Activated B cell treated with CpG ODN at 0.5 μM for 24 hours (primary cell): ENCODE measurements at regions not wholly inside any gene's neighbourhood (a gene's known extent, or its start where the extent isn't known, plus 50 kb on each side); places are given as distances from the start of the nearest gene placed in this dataset.

Source experiments
- ATAC-seq: fragments of 200-7000 bp; cut with Tn5 transposase; one replicate; pipeline ENCODE4 v1.10.0; 2021; ENCODE audit warnings: low read depth, mild to moderate bottlenecking, moderate library complexity
- CTCF ChIA-PET: fragments of 350-600 bp; sonication (Branson Sonifier 250); formaldehyde crosslinking; loops from one replicate; lab custom pipeline; 2021; ENCODE audit warnings: antibody characterized with exemption; lab: Charles Lee
- POLR2A ChIA-PET: fragments of 350-600 bp; sonication (Branson Sonifier 250); formaldehyde crosslinking; loops from one replicate; lab custom pipeline; 2021; ENCODE audit warnings: antibody characterized with exemption; lab: Charles Lee
- DNase-seq: peaks from one replicate; pipeline ENCODE4 v3.0.0; 2022
- H3K27ac Mint-ChIP-seq: one replicate; pipeline ENCODE4 v1.8.0; 2020; ENCODE audit warnings: mixed read lengths
- H3K27me3 Mint-ChIP-seq: one replicate; pipeline ENCODE4 v1.8.0; 2021; ENCODE audit warnings: mixed read lengths
- H3K36me3 Mint-ChIP-seq: one replicate; pipeline ENCODE4 v1.8.0; 2021; ENCODE audit warnings: low read depth, mixed read lengths
- H3K4me1 Mint-ChIP-seq: one replicate; pipeline ENCODE4 v1.8.0; 2021; ENCODE audit warnings: mixed read lengths
- H3K4me3 Mint-ChIP-seq: one replicate; pipeline ENCODE4 v1.8.0; 2020; ENCODE audit warnings: mild to moderate bottlenecking, mixed read lengths
- H3K9me3 Mint-ChIP-seq: one replicate; pipeline ENCODE4 v1.8.0; 2020; ENCODE audit warnings: mixed read lengths
- CTCF ChIP-seq: fragments of 200-600 bp; IDR thresholded peaks from one replicate; pipeline ENCODE4 v1.8.0; 2022; ENCODE audit warnings: antibody characterized with exemption, mild to moderate bottlenecking
- intact Hi-C: fragments of 100-400 bp; cut with micrococcal nuclease; formaldehyde crosslinking; loops from one replicate; pipeline ENCODE4 v1.15.1; 2024

DNA sequence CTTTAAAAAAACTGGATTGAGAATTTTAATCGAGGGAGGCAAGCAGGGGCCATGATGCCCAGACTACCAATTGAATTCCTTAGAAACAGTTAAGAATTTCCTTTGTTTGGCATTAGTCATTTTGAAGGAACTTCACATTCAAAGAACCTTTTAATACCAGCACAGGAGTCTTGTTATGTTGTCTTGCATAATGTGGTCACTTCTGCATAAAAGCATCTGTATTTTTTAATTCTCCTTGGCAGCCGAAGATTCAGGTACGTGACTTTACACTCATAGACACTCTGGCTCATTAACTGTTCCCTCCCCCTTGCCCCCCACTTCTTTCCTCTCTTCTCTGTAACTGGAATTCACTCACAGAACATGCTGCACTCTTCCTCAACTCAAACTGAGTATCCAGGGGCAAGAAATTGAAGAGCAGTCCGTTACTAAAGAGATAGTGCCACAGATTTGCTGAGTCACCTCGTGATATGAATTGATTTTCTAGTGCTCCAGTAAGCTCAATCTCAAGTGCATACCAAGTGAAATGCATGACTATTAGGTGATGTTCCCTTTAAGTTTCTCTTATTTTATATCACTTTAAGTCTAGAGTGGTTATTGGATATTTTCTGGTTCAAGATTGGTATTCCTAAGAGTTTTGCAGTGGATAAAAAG, 572.2 kb upstream of the SOX9 start:
- Mint-ChIP-seq H3K36me3 (no peaks in the 10 kb centered on the region), H3K27ac (no peak overlapping the region), H3K27me3 (no peaks in the 10 kb centered on the region), H3K4me3 (no peak overlapping the region), H3K9me3 (peaks cover 13% of the 10 kb centered on the region), H3K4me1 (no peaks in the 10 kb centered on the region)
- POLR2A ChIA-PET, result no interaction called here
- CTCF ChIA-PET, result no interaction called here
- ATAC-seq, result no peak
- no peak for DNase-seq
- intact Hi-C loops, result no loop called here
- no peak for TF ChIP-seq CTCF

- ChIA-PET CTCF (no interaction called here), POLR2A (no interaction called here)
- Mint-ChIP-seq H3K36me3 (no peaks in the 10 kb centered on the region), H3K4me1 (no peaks in the 10 kb centered on the region), H3K27ac (no peak overlapping the region), H3K27me3 (no peaks in the 10 kb centered on the region), H3K4me3 (no peak overlapping the region), H3K9me3 (peaks cover 15% of the 10 kb centered on the region)
- TF ChIP-seq CTCF, result no peak
- intact Hi-C loops, result no loop called here
- no peak for ATAC-seq
- no peak for DNase-seq
Measured at GRCh38 chr17:71550675-71551074, 570.1 kb upstream of the SOX9 start.

DNA sequence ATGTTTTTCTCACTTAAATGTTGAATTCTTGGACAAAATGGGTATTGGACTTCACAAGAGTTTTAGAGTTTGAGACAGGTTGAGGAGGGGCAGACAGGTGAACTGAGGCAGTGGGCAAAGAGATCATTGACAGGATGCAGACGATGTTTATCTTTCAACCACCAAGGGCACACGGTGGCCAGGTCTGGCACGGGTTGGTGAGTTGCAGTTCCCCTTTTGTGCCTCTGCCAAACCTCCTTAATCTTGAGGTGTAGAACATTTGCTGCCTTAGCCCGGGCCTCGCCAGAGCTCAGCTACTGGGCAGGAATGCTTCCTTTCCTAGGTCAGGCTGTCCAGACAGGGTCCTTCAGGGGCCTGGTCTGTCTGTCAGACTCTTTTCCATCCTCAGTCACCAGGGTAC, 567.4 kb upstream of the SOX9 start:
- Mint-ChIP-seq H3K4me3 (no peak overlapping the region), H3K4me1 (no peaks in the 10 kb centered on the region), H3K27me3 (no peaks in the 10 kb centered on the region), H3K36me3 (no peaks in the 10 kb centered on the region), H3K9me3 (peaks cover 14% of the 10 kb centered on the region), H3K27ac (no peak overlapping the region)
- CTCF ChIA-PET, result no interaction called here
- intact Hi-C loops, result no loop called here
- TF ChIP-seq CTCF, result no peak
- ATAC-seq (no peak), DNase-seq (no peak)
- POLR2A ChIA-PET, result no interaction called here

GRCh38 chr17:71558901-71559300, 561.9 kb upstream of the SOX9 start:
- Mint-ChIP-seq H3K4me1 (no peaks in the 10 kb centered on the region), H3K36me3 (no peaks in the 10 kb centered on the region), H3K27ac (no peak overlapping the region), H3K9me3 (peaks cover 10% of the 10 kb centered on the region), H3K27me3 (no peaks in the 10 kb centered on the region), H3K4me3 (no peak overlapping the region)
- ChIA-PET POLR2A (no interaction called here), CTCF (no interaction called here)
- intact Hi-C loops, result no loop called here
- DNase-seq (no peak), ATAC-seq (no peak)
- no peak for TF ChIP-seq CTCF

- no peak for TF ChIP-seq CTCF
- no peak for DNase-seq
- ChIA-PET POLR2A (no interaction called here), CTCF (no interaction called here)
- no peak for ATAC-seq
- intact Hi-C loops, result no loop called here
- H3K4me1 Mint-ChIP-seq, result no peaks in the 10 kb centered on the region
- no peaks in the 10 kb centered on the region for H3K27me3 Mint-ChIP-seq
- no peak overlapping the region for H3K27ac Mint-ChIP-seq
- H3K4me3 Mint-ChIP-seq, result no peak overlapping the region
- H3K36me3 Mint-ChIP-seq, result no peaks in the 10 kb centered on the region
- H3K9me3 Mint-ChIP-seq, result peaks cover 2% of the 10 kb centered on the region
Measured at GRCh38 chr17:71572343-71572742, 548.5 kb upstream of the SOX9 start.
